Uterus (tissue), 3 donors: ENCODE measurements at regions not wholly inside any gene's neighbourhood (a gene's known extent, or its start where the extent isn't known, plus 50 kb on each side); places are given as distances from the start of the nearest gene placed in this dataset.

Source experiments
- DNase-seq, 2 donors: peaks; one replicate each; pipeline ENCODE4 v3.0.0-alpha.2; 2019 to 2020
- H3K27ac ChIP-seq, 2 donors: fragments of 200-600 bp; sonication (generic); 1 replicate in 1 of 2; 2 replicates in 1 of 2; pipeline ENCODE4 v1.5.1; 2016 to 2018
- H3K27me3 ChIP-seq, 2 donors: fragments of 200-600 bp; sonication (generic); one replicate each; pipeline ENCODE4 v1.5.1; 2018 to 2019; ENCODE audit warnings: control low read depth in 1 of 2
- H3K36me3 ChIP-seq, 2 donors: fragments of 200-600 bp; sonication (generic); one replicate each; pipeline ENCODE4 v1.5.1; 2019; ENCODE audit warnings: control low read depth in 1 of 2
- H3K4me1 ChIP-seq, 2 donors: fragments of 200-600 bp; sonication (generic); one replicate each; pipeline ENCODE4 v1.5.1; 2018 to 2019; ENCODE audit warnings: control low read depth in 1 of 2
- H3K4me3 ChIP-seq, 2 donors: fragments of 200-600 bp; sonication (generic); 1 replicate in 1 of 2; 2 replicates in 1 of 2; pipeline ENCODE4 v1.5.1; 2018 to 2019; ENCODE audit warnings: mild to moderate bottlenecking in 1 of 2
- H3K9me3 ChIP-seq, 2 donors: fragments of 200-600 bp; sonication (generic); one replicate each; pipeline ENCODE4 v1.5.1; 2019; ENCODE audit warnings: control low read depth in 1 of 2
- CTCF ChIP-seq, 4 experiments: fragments of 200-600 bp in 2 of 4; fragments of 450-650 bp in 2 of 4; sonication (generic) in 2 of 4; IDR thresholded peaks; one replicate each; pipeline ENCODE4 v1.5.1; 2016 to 2019; ENCODE audit warnings: antibody characterized with exemption in 4 of 4, mild to moderate bottlenecking in 2 of 4, moderate library complexity in 1 of 4
- POLR2A ChIP-seq, 2 donors: fragments of 450-650 bp; IDR thresholded peaks; one replicate each; pipeline ENCODE4 v1.6.1; 2016; ENCODE audit warnings: antibody characterized with exemption in 2 of 2, mild to moderate bottlenecking in 1 of 2, moderate library complexity in 1 of 2
- intact Hi-C: fragments of 100-400 bp; cut with DNase I; formaldehyde crosslinking; loops from one replicate; pipeline ENCODE4 v1.15.1; 2023; ENCODE audit warnings: low total_unique reads
- donor health status: DM: yes; HTN: yes; CAD: no.

- Histone ChIP-seq H3K9me3 (no peaks in the 10 kb centered on the region), H3K36me3 (no peaks in the 10 kb centered on the region), H3K27me3 (peaks cover 0 to 6% of the 10 kb centered on the region in 2 donors), H3K4me3 (no peak overlapping the region), H3K4me1 (no peaks in the 10 kb centered on the region), H3K27ac (no peak overlapping the region)
- intact Hi-C loops = no loop called here
- DNase-seq = no peak
- TF ChIP-seq POLR2A (IDR thresholded peaks at IDR 0.05) (no peak), CTCF (IDR thresholded peaks at IDR 0.05) (no peak)
These were observed 119.5 kb downstream of the SOX9 start for GRCh38 chr17:72240333-72240732.

DNA sequence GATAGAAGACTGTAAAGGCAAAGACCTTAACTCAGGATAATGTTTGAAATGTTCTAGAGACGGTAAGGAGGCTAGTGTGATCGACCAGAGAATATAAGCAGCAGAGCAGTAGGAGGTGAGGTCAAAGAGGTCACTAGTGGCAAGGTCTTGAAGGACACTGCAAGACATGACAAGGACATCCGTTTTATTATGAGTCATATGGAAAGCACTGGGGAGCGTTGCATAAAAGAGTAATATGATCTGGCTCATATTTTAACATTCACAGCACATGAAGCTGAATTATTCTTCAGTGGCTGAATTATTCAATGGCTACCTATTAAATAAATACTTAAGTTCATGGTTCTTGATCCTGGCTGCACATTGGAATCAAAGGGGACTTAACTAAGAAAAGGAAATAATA, 123.7 kb downstream of the SOX9 start:
- DNase-seq = no peak
- intact Hi-C loops = no loop called here
- no peaks in the 10 kb centered on the region for H3K9me3 ChIP-seq
- no peak overlapping the region for H3K4me3 ChIP-seq
- TF ChIP-seq POLR2A (IDR thresholded peaks at IDR 0.05) = no peak
- TF ChIP-seq CTCF (IDR thresholded peaks at IDR 0.05) = no peak
- no peaks in the 10 kb centered on the region for H3K27me3 ChIP-seq
- no peaks in the 10 kb centered on the region for H3K36me3 ChIP-seq
- H3K27ac ChIP-seq = no peak overlapping the region
- no peaks in the 10 kb centered on the region for H3K4me1 ChIP-seq

- TF ChIP-seq POLR2A (IDR thresholded peaks at IDR 0.05) (no peak), CTCF (IDR thresholded peaks at IDR 0.05) (no peak)
- Histone ChIP-seq H3K36me3 (no peaks in the 10 kb centered on the region), H3K27me3 (no peaks in the 10 kb centered on the region), H3K27ac (no peak overlapping the region), H3K9me3 (no peaks in the 10 kb centered on the region), H3K4me3 (no peak overlapping the region), H3K4me1 (no peaks in the 10 kb centered on the region)
- DNase-seq = no peak
- intact Hi-C loops = no loop called here
These were observed 124.1 kb downstream of the SOX9 start for GRCh38 chr17:72244956-72245355.

DNA sequence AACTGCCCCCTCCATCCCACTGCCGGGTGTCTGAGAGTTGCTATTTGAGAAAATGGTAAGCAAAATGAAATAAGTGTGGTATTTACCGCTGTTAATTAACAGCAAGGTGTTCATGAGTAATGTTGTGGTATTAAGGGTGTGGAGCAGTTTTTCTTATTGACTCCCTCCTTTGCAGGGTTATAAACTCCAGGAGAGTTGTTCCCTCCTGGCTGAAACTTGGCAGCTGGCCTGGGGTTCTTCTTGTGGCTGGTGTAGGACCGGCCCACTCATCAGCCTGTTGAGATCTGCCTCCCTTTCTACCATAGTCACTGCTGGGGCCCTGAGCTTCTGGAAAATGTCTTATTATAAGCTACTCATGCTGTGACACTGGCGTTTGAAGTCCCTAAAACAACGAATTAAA, 128.6 kb downstream of the SOX9 start:
- Histone ChIP-seq H3K27me3 (no peaks in the 10 kb centered on the region), H3K27ac (no peak overlapping the region), H3K36me3 (no peaks in the 10 kb centered on the region), H3K9me3 (no peaks in the 10 kb centered on the region), H3K4me1 (no peaks in the 10 kb centered on the region), H3K4me3 (no peak overlapping the region)
- TF ChIP-seq POLR2A (IDR thresholded peaks at IDR 0.05) = no peak
- intact Hi-C loops = no loop called here
- DNase-seq = no peak

DNA sequence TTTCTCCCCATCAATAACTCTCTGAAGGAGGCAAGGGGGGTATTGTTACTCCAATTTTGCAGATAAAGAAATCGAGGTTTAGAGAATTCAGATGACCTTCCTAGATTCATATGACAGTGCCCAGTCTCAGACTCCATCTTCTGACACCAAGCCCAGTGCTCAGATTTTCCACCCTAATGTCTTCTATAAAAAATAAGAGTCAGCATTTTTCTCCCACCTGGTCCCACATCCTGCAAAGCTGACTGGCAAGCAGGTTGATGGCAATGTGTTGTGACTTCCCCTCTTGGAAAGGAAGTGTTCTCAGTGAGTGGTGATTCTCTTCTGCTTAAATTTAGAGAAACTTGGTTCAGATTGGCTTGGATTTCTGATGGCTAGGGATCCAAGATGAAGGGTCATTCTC, 129.4 kb downstream of the SOX9 start:
- no peaks in the 10 kb centered on the region for H3K27me3 ChIP-seq
- H3K27ac ChIP-seq = no peak overlapping the region
- TF ChIP-seq CTCF (IDR thresholded peaks at IDR 0.05) = no peak
- TF ChIP-seq POLR2A (IDR thresholded peaks at IDR 0.05) = no peak
- no peak overlapping the region for H3K4me3 ChIP-seq
- no peak for DNase-seq
- intact Hi-C loops = no loop called here
- H3K4me1 ChIP-seq = no peaks in the 10 kb centered on the region
- H3K9me3 ChIP-seq = no peaks in the 10 kb centered on the region
- H3K36me3 ChIP-seq = no peaks in the 10 kb centered on the region

GRCh38 chr17:72253597-72253996, 132.8 kb downstream of the SOX9 start:
- no peaks in the 10 kb centered on the region for H3K9me3 ChIP-seq
- intact Hi-C loops = no loop called here
- TF ChIP-seq CTCF (IDR thresholded peaks at IDR 0.05) = no peak
- H3K27me3 ChIP-seq = no peaks in the 10 kb centered on the region
- no peak for DNase-seq
- H3K36me3 ChIP-seq = no peaks in the 10 kb centered on the region
- no peak overlapping the region for H3K27ac ChIP-seq
- no peaks in the 10 kb centered on the region for H3K4me1 ChIP-seq
- H3K4me3 ChIP-seq = no peak overlapping the region
